ENCODE measurements at regions not wholly inside any gene's neighbourhood (a gene's known extent, or its start where the extent isn't known, plus 50 kb on each side); places are given as distances from the start of the nearest gene placed in this dataset.
A peak's percentile ranks its signal among the peaks of the same experiment; 100 is the strongest.

DNA sequence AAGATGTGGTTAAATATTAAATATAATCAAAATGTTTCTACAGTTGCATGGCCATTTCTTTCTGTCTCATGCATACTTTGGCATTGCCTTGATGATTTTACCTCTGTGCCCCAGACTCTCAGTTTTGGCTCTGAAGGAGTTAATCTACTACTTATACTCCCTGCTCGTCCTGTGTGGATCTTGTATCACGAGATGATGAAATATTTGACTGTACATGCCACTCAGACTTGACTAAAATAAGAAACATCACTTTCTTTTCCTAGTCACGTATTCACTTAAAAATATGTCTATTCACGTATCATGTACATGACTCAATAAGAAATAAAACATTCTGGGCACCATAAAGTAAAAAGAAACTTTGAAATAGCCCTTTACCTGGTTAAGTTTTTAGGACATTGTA, 397.7 kb downstream of the RFPL4B start:
- no peak for DNase-seq

DNA sequence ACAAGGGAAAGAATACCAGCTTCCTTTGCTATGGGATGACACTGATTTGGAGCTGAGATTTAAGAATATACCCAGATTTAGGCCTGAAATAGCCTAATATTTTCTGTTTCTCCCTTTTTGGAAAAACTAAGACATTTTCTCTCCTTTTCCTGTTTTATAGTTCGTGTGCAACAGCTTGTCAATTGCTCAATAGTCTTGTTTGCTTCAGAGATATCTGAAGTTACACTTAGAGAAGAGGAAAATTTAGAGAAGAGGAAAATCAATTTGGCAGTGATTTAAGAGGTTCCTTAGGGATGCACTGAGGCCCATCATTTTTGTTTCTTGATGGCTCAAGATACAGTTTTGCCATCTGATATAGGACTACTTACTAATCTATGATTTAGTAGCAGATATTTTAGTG, 398.6 kb downstream of the RFPL4B start:
- DNase-seq: no peak

DNA sequence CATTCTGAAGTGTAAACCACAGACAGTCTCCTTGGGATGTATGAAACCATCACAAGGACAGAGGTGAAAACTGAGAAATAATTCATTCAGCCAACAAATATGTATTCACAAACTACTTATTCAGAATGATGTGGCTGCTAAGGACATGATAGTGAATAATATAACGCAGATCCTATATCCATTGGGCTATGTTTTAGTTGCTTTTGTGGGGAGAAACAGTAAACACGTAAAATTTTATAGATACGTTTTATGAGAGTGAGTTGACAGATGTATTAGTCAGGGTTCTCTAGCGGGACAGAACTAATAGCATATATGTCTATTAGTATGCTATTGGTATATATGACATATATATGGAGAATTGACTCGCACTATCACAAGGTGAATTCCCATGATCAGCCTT, 402.5 kb downstream of the RFPL4B start:
- no peak for DNase-seq

DNA sequence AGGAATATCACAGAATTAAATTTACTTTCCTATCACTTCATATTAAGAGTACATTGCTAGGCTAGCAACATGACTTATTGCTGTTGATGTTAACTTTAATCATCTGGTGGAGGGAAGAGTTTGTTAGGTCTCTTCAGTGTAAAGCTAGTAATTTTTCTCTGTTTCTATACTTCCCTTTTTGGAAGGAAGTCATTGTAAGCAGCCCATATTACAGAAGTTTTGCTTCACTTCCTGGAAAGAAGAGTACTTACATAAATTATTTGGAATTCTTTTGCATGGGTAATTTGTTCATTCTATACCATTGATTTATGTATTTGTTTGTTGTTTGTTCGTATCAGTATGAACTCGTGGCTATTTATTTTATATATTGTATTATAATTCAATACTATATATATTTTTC, 405.2 kb downstream of the RFPL4B start:
- no peak for DNase-seq

DNA sequence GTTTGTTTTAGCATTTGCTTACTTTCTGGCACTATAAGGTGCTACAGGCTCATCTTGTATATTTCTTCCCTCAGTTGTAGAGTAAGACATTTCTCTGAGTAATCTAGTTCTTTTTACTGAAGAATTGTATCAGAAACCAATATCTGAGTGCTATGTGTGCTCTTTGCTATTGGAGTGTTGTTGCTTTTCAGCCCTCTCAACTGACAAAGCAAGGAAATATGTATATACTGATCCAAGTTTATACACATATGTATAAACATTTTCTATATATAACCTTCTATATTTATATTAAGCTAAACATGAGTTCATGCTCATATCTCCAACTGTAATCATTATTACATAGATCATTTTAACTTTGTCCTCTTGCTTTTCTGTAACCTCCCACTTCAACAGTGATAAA, 405.7 kb downstream of the RFPL4B start:
- DNase-seq: no peak

DNA sequence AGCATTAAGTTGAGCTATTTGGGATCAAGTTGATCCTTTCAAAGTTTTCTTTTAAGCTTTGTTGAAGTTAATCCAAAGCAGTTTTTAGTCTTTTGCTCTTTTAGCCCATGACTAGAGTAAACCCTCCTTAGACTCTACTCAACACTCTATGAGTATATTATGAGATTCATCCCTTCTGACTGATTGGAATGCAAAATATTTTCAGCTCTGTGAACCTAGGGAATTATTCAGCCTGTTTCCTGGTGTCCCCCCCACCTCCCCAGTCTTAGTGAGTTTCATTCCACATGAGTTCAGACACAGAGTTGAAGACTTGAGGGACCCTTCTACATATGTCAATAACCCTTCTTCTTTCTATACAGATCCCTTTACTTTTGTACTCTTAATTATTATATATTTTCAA, 413.7 kb downstream of the RFPL4B start:
- DNase-seq: no peak

DNA sequence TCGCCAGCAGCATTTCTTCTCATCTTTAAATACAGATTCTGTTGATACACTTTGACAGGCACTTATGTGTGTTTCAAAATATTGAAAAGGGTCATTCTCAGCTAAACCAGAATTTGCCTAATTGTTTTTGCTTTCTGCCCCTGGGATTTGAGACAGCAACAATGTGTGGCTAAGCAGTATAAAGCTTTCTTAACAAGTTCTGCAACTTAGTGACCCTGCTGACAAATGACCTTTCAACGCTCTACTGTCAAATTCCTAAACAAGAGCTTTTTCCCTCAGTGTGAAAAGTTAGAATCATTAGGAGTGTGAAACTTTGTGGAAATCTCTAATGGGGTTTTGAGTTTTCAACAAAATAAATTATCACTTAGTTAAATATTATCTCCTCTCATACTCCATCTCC, 414.6 kb downstream of the RFPL4B start:
- no peak for DNase-seq

DNA sequence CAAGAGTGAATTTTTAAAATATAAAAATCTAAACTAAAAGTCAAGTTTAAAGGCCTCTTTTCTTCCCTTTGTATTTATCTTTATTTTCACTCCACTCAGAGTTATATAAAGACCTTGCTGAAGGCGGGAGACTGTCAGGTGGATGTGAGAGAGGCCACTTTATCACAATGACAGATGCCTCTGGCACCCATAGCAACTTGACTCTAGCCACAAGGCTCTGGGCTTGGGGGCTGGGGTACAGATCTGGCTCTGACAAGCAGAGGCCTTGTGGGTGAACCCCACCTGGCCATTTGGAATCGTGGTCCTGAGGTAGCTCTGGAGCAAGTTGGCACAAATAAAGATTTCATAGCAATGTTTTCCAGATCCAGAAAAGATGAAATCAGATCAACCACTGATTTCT, 417.2 kb downstream of the RFPL4B start:
- DNase-seq: no peak

DNA sequence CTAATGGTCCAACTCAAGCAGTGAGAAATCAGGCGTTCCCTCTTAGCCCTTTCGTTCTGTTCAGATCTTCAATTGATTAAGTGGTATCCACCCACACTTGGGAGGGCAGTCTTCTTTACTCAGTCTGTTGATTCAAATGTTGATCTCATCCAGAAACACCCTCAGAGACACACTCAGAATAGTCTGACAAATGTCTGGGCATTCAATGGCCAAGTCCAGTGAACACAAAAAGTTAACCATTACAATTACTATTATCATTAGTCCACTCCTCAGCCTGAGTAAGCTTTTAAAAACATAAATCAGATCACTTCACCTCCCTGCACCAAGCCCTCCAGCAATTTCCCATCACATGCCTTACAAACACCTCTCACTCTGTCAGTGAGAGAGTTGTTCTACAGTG, 423.2 kb downstream of the RFPL4B start:
- DNase-seq: no peak

DNA sequence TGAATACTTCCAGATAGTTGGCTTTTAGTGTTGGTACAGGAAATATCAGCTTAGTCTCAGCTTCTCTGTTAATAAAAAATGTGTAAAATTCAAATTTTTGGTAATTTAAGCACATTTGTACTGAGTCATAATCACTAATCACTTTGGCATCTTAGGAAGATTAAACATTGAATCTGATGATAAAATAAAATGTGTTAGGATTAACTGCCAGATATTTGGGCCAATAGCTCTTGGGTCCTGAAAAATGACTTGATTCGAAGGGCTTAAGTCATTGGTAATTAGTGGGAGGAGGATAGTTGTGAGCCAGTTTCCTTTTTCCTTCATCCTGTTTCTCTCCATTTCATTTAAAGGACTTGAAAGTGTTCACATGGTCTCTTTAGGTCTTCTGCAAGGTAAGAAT, 426.1 kb downstream of the RFPL4B start:
- no peak for DNase-seq

DNA sequence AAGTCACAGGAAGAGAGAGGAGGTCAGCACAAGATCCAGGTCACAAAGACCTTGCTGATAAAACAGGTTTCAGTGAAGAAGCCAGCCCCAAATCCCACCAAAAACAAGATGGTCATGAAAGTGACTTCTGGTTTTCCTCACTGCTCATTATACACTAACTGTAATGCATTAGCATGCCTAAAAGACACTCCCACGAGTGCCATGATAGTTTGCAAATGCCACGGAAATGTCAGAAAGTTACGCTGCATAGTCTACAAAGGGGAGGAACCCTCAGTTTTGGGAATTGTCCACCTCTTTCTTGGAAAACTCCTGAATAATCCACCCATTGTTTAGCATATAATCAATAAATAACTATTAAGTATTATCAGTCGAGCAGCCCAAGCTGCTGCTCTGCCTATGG, 427.2 kb downstream of the RFPL4B start:
- DNase-seq: no peak

DNA sequence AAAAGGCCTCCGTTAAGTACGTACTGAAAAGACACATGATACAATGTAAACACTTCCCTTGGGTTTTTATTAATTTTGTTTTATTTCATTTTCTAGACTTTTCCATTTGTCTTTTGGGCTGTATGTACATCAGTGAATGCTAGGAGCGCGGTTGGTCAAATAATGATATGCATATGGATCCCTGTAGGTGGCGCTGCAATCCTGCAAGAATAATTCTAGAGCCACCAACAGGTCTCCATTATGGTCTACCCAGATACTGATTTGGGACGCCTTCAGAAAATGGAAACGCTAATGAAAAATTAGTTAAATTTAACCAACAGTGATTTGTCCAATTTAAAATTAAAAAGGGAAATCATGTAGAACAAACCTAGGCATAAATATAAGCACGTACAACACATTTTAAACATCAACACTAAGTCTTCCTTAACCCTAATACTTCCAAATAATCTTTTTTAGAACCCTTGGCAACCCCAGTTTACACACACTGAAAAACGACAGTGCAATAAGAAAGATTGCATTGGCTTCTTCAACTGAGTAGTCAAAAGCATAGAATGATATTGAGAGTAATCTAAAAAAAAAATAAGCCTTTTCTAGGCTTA, 433.5 kb downstream of the RFPL4B start:
- DNase-seq: peak; percentile 1 to 60

DNA sequence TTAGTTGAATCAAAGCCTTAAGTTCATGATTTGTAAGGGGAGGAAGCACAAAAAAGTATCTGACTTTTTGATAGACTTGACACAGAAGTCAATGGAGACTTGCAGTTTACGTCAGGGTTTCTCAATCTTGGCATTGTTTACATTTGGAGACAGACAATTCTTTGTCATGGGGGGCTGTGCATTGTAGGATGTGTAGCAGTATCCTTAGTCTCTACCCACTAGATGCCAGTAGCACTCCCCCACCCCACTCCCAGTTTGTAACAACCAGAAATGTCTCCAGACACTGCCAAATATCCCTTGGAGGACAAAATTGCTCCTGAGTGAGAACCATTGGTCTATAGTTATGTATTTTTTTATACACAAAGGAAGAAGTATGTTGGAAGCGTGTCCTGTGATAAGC, 434.1 kb downstream of the RFPL4B start:
- no peak for DNase-seq

DNA sequence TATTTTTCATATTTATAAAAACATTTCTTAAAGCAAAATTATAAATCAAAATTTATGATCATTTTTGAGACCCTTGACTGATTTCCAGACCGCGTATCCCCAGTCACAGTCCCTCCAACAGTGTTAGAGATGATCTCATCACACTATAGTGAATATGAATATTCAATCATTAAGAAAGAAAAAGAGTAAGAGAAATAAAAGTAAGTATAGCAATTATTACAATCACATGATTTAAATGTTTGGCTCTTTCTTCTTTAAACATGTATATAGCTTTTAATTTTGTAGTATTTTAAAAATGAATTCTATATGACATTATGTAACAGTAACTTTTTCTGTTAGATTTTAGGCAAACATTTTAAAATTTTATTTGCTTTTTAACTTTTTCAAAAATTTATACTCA, 438.3 kb downstream of the RFPL4B start:
- no peak for DNase-seq

DNA sequence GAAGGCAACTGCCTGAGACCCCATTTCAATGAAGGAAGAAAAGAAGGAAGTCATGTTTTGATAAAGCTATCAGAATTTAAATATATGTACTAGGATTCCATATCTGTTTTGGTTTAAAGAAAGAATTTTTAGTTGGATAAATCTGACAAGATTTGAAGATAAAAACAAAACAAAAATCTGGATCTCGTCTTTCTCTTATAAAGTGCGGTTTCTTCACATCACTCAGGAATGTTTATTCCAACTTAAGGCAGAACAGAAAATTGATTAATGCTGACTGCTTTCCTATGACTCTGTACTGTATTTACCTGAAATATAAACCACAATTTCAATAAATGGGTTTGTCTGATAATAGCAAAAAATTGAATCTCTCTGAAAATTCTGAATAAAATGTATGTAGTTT, 439.7 kb downstream of the RFPL4B start:
- DNase-seq: no peak

DNA sequence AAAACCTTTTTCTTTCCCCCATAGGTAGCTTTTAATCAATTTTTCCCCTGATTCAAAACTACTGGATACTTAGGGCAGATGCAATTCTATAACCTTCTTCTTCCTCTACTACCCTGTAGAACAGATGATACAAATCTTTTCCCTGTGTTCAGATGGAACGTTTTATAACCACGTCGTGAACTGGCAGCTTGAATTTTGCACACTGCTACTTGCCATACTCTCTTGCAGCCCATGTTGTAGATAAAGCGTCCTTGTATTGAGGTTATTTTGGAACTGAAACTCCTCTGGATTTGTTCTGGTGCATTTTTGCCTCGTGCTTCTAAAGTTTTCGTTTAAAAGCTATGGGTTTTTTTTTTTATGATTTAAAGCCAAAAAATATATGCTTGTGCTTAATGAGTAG, 440.2 kb downstream of the RFPL4B start:
- DNase-seq: no peak

DNA sequence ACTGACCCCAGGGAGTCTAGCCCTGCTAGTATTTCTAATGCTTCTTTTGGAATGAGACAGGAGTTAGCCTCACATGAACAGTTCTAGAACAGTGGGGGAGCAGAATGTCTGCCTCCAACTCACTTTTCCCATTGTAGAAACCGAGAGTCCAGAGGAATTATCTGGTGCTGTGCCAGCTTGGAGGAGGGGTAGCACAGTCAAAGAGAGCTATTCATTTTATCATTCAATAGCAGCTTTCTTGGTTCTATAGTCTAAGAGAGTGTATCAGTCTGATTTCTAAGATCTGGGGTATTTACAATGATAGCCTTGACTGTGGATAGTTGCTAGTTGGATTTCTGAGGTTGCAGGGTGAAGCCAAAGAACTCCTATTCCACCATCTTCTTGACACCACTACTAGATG, 448.2 kb downstream of the RFPL4B start:
- no peak for DNase-seq

DNA sequence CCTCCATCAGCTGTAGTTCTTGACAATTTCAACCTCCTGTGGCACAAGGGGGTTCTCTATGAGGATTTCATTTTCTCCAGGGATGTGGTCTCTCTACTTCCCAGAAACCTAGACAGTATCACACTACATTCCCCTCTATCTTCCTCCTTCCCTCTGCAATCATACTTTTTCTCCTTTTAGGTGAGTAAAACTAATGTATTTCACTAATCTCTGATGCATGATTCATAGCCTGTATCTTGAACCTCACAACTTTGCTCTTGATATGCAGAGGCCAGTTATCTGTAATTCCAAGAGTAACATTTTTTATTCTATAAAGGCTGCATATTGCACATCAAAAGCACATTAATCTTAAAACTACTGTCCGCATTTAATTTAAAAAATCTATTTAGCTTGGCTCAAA, 449.6 kb downstream of the RFPL4B start:
- no peak for DNase-seq

DNA sequence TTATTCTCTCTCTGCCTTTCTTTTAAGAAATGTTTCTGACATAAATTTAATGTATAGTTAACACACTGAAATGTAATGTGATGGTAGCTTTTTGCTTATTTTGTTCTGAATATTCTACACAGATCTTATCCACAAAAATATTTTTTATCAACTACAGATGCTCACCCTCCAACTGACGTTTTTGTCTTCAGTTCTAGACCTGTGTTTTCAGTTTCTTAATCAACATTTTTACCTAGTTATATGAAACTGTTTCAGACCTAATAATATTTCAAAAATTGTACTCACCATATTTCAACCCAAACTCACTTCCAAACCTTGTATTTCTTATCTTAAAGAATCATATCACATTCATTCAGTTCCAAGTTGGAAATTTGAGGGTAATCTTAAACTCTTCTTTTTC, 452.8 kb downstream of the RFPL4B start:
- DNase-seq: no peak

DNA sequence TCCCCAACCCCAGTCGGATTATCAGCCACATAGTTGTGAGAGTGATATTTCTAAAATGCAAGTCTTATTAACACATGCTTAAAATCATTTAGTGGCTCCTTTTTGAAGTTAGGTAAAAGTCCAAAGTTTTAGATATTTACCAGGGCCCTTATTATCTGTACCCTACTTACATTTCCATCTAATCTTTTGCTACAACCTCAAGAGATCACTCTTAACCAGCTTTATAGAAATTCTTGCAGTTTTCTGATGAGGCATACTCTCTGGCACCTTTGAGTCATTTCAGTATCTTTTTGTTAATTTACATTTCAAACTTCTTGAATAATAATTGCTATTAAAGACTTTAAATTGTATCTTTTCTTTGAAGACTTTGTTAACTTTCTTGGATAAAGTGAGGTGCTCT, 453.3 kb downstream of the RFPL4B start:
- DNase-seq: no peak

DNA sequence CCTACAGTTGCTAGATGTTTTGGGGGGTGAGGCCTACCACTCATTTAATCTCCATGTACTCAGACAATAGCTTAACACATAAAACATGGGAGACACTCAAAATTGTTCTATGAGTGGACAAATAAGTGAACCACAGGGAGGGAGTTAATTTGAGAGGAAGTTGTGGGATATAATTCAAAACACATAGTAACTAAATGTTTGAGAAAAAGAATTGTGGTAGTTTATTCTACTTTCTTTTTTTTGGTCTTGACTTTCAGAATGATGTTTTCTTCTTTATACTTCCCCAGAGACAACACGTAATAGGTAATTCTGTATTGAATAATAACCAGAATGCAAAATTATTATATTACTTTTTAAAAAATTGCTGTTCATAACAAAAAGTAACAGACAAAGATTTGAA, 453.8 kb downstream of the RFPL4B start:
- no peak for DNase-seq

DNA sequence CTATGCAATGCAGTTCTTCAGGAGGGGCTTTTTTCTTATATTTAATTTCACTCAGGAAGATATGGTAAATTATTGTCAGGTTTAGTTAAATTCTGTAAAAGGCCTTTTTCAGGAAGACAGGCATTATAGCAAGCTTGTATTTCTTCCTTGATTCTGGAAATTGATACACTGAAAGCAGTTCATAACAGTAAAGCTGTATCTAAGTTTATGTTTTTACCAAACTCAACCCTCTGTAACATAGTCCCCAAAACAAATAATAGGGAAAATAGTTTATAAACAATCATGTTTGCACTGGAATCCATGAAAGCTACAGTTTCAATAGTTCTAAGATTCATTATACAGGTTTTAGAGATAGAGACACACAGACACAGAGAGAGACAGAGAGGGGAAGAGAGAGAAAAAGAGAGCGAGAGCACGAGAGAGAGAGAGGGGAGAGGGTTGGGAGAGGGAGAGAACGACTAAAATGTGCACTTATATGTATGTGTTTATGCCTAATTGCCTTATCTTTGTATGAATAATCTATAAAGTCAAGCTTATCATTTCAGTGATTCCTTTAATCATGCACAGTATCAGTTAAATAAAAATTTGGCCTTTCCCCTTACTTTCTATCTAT, 454.4 kb downstream of the RFPL4B start:
- no peak for DNase-seq

DNA sequence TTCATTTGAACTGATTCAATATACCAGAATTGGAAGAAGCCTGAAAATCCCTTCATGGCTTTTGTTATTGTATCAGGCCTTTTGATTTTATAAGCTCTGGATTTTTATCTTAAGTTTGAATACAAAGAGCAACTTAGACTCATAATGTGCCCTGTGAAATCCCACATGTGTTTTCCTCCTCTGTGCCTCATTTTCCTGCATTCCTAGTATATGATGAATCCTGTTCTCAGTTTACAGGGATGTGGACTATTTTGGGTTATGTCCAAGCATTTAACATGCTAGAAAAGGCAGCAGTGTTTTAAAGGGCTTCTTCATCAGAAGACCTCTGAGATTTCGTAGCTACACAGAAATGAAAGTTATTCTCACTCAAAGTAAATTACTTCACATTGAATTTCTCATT, 455.0 kb downstream of the RFPL4B start:
- DNase-seq: no peak

DNA sequence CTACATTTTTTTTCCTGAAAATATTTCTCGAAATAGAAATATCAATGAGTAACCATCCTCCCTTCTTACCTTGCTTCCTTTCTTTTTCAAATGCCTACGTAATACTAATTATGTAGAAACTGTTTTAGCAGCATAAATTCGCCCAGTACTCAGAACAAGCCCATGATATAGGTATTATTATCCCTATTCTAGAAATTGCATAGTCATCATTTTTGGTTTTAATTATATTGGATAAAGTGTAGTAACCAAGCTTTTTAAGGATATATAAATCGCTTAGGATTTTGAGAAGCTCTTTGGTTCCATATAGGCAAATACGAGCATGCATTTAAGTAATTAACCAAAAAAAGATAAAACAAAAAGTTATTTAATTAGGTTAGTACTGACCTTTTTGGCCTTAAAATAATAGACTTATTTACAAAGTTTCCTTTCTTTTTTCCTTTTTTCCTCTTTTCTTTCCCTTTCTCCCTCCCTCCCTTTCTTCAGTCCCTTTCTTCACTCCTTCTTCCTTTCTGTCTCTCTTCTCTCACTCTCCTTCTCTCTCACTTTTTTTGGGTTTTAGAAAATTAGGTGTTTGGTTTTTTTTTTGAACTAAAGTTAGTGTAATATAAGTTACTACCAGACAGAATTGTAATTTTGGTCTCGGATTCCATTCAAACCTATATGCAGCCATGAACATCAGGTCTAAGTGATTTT, 457.7 kb downstream of the RFPL4B start:
- DNase-seq: no peak
